Left hindlimb (tissue), 1 donor: ENCODE measurements at regions not wholly inside any gene's neighbourhood (a gene's known extent, or its start where the extent isn't known, plus 50 kb on each side); places are given as distances from the start of the nearest gene placed in this dataset.

ENCODE experiments used
- DNase-seq: peaks from one replicate; pipeline ENCODE4 v3.0.0-alpha.2; 2018

DNA sequence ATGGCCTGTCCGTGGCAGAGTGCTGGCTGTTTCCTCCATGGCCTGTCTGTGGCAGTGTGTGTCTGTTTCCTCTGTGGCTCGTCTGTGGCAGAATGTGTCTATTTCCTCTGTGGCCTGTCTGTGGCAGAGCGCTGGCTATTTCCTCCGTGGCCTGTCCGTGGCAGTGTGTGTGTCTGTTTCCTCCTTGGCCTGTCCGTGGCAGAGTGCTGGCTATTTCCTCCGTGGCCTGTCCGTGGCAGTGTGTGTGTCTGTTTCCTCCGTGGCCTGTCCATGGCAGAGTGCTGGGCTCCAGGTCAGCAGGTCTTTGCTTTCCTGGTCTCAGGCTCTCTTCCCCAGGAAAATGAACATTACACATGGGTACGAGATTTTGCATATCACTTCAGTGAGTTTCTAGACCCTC, 138.4 kb upstream of the IPO9 start:
- DNase-seq = no peak

DNA sequence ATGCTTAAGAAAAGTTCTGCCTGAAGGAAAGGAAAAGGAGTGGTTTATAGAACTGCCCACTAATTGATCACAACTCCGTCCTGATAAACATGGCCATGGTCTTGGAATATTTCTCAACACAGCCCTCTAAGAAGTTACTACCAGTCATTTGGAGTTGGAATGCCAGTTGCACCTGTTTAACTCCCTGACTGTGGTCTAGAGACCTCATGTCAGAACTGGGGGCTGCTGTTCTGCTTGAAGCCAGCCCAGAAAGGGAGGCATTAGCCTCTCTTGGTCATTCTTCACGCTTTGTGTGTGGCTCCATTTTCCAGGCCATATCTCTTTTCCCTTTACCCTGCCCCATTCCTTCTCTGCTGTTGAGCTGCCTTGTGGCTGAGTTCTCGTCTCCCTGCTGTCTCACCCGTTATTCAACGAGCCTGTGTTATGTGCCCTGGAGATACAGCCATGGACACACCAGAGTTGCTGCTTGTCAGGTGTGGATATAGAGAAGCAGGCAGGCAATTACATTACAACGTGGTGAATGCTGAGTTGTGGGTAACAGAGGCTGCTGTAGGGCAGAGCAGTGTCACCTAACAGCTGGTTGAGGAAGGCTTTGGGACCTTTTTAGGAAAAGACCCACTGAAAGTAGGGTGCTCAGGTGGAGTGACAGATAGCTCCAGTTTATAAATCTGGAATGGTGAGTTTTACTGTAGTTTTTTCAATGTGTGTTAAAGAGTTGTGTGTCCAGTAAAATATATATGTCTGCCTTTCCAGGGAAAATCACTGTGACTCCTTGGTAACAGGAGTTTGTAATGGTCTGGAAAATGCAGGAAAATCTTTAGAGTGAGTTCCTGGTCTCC, 137.0 kb upstream of the IPO9 start:
- no peak for DNase-seq

DNA sequence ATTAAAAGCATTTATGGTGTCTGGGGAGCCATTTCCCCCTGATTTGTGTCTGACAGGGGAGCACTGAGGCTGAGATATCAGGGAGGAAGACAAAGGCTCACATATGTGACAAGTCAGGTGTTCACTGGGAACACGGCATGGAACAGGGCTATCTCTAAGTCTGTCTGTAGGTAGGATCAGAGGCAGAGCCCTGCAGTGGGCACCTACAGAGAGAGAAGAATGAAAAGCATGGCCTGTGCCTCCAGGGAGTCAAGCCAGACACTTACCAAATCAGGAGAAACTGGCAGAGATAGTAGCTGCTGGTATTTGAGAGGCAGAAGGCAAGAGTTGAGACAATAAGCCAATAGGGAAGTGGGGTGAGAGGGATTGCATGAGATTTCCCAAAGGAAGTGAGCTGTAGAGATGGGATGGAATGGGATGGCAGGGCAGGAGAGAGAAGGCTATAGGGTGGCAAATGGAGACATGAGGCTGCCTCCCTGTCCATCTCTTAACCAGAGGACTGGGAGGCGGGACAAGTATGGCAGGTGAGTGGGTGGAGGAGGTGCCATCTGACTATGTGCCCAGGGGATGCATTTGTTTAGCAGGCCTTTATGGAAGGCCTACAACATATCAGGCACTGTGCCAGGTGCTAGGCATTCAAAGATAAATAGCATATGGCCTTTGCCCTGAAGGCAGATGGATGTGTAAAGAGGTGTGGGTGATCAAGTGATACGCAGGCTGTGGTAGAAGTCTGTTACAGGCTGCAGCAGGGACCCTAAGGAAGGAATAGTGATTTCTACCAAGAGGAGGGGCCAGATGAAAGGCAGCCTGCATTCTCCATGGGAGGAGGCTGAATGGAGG, 136.2 kb upstream of the IPO9 start:
- DNase-seq = no peak

DNA sequence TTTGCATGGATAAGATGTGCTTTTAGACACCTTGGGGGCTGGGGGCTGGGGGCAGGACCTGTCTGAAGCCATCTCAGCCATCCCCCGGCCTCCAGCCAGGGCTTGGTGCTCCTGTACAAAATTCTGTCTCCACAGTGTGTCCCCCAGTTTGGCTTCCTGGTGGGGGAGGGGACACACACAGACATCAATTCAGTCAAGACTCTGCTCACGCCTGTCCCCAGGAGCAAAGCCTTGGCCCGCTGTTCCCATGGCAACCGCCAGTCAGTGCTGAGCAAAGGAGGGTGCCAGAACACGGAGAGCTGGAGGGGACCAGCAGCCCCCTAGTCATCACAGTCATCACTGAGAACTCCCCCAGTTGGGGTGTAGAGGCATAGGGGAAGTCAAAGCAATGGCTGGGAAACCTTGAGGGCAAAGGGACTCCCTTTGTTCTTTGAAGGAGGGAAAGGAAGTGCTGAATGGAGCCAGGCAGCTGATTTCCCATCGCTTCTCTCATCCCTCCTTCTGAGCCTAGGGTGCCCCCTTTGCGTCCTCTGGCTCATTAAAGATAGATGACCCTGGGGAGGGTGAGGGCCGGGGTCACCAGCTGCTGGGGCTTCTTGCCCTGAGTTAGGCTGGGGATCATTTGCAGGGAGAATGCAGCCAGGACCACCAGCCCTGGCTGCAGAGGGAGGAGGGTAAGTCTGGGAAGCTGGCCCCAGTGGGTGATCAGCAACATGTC, 134.9 kb upstream of the IPO9 start:
- DNase-seq = no peak

DNA sequence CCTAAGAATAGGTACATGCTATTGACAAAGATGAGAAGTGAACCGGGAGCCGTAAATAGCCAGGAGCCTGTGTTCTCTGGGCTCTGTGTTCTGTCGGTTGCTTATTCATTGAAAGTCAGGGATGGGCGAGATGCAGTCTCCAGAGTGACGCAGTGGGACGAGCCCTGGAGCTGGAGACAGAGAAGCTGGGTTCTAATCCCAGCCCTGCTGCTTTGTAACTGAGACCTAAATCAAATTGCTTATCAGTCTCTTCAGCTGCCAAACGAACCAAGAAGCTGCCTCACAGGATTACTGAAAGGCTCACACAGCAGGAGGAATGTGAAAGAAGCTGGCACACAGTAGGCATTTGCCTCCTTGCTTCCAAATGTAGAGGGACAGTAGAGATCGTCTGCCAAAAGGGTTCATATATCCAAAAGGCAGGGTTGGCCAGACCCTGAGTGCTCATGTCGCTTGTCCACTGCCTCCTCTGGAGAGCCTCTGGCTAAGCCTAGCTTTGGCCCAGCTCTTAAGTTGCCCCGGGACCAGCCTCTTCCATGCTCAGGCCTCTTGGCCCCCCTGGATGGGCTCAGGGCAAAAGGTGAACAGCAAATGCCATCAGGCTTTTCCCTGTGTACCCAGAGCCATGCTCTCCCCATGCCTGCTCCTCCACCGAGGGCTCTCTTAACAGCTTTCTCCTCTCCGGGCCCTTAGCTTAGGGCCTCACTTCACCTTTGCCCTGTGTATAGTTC, 134.2 kb upstream of the IPO9 start:
- DNase-seq = no peak

DNA sequence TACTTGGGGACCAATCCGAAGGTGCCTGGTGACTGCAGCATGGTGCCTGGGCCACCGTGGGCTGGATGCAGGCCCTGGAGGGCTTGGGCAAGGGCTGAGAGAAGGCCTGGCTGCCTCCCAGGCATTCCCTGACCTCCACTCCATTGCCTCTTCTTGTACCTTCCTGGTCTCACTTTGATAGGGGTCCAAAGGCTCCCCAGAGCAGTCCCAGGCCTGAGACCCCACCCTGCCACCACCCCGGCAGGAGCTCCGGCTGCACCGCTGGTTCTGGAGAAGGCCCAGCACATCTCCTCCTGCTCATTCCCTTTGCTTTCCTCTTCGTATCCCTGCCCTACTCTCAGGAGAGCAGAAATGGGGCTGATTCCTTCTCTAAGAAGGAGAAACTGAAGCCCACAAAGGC, 133.3 kb upstream of the IPO9 start:
- DNase-seq = no peak

DNA sequence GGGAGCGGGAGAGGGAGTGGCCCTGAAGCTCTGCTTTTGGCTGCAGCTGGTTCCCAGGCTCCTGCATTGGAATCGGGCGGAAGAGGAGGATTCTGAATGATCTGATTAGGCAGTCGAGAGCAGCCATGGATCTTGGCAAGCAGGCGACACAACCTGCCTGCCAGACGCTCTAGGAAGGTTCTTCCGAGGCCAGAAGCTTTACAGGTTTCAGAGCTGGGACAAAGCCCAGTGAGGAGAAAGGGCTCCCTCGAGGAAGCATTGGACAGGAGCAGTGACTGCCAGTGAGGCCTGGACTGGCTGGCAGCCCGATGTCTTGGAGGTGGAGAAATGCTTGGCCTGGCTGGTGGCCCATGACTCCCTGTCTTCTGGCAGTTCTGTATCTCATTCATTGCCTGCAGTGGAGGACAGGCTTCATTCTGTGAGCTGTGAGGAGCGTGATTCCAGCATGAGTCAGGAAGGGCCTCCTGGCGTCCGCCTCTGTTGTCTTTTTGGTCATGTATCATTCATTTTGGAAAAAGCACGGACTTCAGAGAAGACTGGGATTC, 132.7 kb upstream of the IPO9 start:
- peak; percentile 93 for DNase-seq

DNA sequence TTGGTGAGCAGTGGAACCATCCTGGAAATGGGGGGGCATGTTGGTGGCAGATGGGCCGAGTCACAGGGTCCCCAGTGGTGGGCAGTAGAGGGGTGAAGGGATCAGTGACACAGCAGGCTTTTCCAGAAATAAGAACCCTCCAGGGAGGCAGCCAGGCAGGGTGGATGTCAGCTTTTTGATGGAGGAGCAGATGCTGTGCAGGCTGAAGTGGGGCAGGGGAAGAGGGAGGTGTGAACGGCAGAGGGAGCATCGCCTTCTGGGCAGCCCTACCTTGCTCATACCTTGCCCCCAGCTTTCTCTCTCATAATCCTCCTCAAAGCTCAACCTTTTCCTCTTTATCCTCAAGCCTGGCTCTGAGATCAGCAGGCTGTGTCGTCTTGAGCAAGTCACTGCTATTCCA, 131.8 kb upstream of the IPO9 start:
- DNase-seq = no peak

DNA sequence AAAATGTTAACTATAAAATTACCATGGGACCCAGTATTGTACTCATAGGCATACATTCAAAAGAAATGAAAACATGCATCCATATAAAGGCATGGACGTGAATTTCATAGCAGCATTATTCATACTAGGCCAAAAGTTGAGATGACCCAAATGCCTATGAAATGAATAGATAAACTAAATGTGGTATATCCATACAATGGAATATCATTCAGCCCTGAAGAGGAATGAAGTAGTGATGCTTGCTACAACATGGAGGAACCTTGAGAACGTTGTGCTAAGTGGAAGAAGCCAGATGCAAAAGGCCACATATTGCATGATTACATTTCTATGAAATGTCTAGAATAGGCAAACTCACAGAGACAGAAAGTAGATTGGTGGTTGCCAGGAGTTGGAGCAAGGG, 127.1 kb upstream of the IPO9 start:
- no peak for DNase-seq

DNA sequence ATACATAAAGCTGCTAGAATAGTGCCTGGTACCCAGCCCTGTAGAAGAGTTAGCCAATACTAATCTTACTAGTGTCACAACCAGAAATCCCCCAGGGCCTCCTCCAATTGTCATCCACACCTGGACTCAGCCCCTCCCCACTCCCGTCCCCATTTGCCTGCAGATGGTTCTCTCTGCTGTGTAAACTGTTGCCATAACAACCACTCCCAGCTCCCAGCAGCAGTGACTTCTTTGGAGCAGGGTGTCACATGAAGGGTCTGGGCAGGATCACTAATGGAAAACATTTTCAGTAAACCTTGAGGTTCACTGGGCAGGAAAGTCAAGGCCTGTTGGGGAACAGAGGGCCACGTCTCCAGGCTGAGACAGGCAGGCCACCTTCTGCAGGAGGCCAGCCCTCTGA, 126.0 kb upstream of the IPO9 start:
- peak; percentile 58 for DNase-seq

DNA sequence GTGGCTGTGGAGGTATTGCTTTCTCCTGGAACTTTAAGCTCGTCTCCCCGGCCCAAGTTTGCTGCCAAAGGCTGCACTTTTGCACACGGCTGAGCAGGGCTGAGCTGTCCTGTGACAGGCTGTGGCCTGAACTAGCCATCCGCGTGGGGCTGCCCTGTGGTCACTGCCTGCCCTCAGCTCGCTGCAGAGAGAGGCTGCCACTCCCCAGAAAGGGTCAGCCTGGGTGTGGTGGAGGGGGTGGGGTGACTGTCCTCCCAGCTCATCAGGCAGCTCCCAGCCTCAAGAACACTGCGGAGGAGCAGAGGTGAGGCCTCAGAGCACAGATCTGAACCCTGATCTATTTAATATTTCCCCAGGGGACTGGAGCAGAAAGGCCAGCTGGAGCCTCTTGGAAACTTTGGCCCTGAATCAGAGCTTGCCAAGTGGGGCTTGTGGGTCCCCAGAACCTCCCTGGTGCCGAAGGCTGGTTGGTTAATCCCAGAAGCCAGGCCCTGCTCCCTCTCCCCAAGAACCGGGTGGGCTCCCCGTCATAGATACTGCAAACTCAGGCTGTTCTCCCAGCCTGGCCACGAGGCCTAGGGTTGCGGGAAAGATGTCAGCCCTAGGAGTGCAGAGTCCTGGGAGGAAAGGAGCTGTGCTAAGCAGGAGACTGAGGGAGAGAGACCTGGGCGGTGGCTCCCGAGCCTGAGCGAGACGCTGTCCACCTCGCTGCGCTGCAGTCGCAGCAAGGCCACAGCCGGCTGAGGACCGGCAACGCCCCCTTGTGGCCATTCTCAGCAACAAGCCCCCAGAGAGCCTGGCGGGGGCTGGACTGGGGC, 125.1 kb upstream of the IPO9 start:
- DNase-seq = peak; percentile 86

DNA sequence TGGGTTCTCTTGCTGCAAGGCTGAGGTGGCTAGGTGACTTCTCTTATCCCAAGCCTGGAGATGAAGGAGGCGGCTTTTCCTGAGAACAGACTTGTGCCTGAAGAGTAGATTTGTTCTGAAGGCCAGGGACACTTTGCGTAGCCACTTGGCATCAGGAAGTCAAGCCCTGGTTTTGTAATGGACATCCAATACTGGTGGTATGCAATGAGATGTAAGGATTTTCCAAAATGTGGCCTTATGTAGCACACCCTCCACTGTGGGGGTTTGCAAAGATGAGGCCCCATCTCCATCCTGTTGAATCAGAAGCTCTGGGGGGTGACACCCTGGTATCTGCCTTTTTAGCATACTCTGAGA, 124.5 kb upstream of the IPO9 start:
- no peak for DNase-seq

DNA sequence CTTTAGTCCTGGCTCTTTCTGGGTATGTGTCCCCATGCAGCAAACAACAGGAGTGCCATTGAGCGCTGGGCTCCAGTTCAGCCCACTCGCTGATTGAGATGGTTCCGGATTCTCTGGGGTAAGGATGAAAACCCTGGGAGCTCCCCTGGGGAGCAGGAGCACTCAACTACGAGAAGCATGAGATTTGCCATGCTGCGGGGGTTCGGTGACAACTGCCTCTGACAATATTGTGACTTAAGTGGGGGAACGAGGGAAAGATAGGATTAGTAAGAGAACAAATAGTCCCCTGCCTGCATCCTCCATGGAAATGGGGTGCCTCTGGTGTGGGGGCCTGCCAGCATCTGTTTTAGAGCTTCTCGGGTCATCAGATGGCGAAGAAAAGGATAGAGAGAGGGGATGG, 123.6 kb upstream of the IPO9 start:
- DNase-seq = no peak

DNA sequence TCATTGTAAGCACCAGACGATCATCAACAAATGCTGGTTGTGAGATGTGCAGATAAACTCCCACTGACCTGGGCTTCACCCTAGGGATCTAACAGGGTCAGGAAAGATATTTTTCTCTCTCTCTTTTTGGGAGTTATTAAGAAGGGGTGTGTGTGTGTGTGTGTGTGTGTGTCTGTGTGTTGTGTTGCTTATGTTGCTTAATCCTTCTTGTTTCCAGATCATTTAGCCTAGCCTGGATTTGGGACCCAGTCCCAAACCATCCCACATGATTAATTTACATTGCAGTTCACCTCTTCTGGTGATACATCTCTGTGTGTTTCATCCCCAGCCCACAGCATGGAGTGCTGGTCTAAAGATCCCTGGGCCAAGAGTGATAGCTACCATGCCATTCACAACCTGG, 122.8 kb upstream of the IPO9 start:
- no peak for DNase-seq

DNA sequence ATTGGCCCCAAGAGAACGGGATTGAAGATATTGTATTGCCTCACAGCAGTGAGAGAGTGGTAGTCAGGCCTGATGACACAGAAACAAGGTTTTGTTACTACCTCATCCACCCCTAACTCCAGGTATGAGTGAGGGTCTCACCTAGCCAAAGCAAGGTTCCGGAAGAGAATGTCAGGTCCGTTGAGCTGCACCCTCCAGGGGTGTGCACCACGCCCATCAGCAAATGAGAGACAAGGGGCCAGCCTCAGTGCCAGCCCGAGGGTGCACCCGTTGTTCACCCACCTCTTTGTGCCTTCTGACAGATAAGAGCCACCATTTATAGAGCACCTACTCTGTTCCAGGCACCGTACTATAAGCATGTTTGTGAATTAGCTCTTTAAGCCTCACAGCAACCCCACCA, 121.9 kb upstream of the IPO9 start:
- DNase-seq = no peak

DNA sequence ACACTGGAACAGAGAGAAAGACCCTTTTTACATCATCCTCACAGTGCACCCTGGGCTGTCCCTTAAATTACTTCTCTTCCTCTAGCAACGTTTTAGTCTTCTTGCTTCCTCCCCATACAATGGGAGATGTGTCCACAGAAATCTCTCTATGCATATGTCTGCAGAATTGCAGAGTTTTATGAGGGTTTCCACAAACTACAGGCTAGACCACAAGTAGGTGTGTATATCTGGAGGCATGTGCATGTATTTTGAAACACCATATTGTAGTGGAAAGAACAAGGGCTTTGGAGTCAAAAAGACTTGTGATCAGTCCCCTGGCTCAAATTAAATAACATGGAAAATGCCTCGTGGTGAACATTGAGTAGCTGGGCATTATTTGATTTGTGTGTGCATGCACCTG, 121.3 kb upstream of the IPO9 start:
- DNase-seq = no peak

DNA sequence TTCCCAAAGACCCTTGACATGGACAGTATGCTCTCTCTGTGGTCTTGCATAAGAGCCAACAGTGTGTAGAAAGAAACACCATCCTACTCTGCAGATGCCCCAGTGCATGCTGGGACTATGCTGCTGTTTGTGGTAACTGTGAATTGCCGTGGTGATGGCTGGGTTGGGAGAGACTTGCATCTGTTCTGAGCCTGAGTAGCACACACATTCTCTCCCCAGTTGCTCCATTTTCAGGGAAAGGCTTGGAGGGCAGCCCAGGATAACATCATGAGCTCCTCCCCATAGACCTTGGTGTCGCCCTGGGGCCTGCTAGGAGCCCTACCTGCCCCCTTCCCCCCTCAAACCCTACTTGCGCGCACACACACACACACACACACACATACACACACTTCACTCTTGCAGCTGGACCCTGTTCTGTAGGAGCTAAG, 120.9 kb upstream of the IPO9 start:
- peak; percentile 59 for DNase-seq

DNA sequence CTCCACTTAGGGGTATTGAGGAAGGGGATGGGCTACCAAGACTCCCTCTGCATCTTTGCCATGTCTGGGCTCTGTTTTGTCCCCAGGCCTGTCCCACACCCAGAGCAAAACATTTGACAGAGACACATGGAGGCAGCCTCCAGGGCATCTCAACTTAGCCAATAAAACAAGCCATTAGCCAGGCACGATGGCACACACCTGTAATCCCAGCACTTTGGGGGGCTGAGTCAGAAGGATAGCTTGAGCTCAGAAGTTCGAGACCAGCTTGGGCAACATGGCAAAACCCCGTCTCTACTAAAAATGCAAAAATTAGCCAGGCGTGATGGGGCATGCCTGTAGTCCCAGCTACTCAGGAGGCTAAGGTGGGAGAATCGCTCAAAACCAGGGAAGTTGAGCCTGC, 120.3 kb upstream of the IPO9 start:
- DNase-seq = no peak

DNA sequence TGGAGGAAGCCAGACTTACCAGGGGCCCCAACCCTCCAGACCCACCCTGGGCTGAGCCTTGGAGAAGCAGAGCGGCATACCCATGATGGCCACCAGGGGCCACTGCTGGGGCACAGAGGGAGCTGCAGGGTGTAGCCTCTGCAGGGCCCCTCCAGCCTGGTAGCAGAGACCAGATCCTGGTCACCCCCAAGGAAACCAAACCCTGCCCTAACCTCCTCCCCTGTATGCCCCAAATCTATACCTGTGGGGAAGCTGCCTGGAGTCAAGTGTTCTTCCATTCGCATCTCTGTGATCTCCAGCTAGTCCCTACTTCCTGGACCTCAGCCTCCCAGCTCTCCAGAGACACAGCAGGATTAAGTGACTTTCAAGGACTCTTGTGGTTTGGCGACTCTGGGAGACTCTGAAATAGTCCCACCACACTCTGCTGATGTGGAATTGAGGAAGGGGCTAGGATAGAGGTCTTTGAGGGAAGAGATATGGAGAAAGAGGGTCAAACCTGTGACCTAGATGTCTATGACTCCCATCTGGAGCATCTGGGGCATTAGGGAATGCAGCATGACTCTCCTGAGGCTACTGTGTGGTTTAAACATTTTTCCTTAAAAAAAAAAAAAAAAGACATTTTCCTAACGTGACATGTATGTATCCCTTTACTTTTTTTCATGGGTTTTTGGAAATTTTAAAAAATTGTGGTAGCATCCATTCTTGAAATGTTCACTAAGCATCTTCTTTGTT, 119.2 kb upstream of the IPO9 start:
- peak; percentile 70 for DNase-seq

DNA sequence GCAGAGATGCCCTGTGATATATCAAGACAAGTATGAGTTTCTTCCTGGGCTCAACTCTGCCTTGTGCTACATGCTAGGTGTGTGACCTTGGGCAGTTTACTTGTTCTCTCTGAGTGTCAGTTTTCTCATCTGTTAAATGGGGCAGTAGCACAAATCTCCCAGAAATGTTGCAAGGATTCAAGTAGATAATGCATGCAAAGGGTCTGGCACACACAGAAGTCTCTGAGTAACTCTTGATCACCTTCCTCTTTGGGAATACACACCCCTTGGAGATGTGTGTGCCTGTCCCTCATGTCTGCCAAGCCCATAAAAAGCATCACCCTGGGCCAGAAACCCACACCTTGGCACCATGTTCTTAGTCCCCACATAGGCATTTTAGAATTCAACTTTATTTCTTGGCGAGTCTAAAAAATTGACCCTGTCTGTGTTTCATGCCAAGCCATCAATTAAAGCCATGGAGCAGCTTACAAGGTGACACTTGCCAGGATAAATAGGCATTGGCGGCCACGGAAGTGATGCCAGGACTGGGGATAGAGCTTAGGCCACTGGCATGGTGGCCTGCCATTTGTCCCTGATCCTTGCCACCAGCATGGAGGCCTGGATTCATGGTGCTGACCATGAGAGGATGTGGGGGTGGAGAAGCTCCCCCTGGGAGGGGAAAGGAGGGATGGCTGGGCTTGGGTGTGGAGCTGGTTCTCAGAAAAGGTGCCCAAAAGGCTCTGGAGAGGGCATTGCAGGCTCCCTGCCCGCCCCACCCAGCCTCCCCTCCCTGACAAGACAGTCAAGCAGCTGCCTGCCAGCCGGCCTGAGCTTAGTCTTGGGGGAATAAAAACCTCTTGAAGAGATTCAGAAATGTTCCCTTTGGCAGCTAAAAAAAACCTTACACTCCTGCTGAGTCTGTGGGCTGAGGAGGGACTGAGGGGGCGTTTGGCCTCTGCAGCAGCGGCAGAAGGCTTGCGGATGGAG, 118.0 kb upstream of the IPO9 start:
- DNase-seq = peak; percentile 38
